DMS79 (cell line): ENCODE measurements at regions not wholly inside any gene's neighbourhood (a gene's known extent, or its start where the extent isn't known, plus 50 kb on each side); places are given as distances from the start of the nearest gene placed in this dataset.
"Not testable (repeated sequence)": the region's sequence is repeated elsewhere in the genome, so short reads cannot be mapped to it uniquely, and the experiment has no call there.

Source experiments
- DNase-seq: peaks from one replicate; lab custom pipeline; 2025; lab: John Stamatoyannopoulos, UW

DNA sequence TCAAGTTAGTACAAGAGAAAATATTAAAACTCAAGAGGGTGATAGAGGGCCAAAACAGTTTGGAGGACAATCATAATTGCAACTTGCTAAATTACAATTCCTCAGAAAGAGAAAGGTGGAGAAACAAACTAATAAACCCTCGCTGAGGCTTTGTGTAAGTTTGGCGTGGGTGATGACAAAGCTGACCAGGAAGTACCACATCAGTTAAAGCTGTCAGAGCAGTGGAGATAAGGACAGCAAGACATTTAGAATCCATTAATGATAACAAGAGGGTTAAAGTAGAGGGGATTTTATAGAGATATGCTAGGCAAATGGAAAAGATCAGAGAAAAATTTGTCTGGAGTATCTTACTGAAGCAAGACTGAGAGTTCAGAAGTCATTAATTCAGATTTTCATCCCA, 334.4 kb downstream of the TFAP2B start:
- no peak for DNase-seq

DNA sequence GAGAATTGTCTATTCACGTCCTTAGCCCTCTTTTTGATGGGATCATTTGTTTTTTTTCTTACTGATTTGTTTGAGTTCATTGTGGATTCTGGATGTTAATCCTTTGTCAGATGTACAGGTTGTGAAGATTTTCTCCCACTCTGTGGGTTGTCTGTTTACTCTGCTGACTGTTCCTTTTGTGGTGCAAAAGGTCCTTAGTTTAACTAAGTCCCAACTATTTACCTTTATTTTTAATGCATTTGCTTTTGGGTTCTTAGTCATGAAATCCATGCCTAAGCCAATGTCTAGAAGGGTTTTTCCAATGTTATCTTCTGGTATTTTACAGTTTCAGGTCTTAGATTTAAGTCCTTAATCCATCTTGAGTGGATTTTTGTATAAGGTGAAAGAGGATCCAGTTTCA, 336.3 kb downstream of the TFAP2B start:
- DNase-seq: not testable (repeated sequence)

DNA sequence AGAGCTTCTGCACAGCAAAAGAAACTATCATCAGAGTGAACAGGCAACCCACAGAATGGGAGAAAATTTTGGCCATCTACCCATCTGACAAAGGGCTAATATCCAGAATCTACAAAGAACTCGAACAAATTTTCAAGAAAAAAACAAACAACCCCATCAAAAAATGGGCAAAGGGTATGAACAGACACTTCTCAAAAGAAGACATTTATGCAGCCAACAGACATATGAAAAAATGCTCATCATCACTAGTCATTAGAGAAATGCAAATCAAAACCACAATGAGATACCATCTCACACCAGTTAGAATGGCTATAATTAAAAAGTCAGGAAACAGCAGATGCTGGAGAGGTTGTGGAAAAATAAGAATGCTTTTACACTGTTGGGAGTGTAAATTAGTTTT, 340.6 kb downstream of the TFAP2B start:
- DNase-seq: not testable (repeated sequence)

DNA sequence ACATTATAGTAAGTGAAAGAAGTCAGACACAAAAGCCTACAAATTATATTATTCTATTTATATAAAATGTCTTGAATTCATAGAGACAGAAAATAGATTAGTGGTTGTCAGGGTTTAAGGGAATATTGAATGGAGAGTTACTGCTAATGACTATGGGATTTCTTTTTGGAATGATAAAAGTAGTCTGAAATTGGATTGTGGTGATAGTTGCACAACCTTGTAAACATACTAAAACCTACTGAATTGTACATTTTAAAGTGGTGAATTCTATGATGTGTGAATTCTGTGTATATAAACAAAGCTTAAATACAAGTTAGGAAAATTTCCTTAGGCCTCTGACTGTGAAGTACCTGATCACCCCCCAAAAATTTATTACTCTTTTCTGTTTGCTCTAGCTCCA, 343.1 kb downstream of the TFAP2B start:
- DNase-seq: no peak

DNA sequence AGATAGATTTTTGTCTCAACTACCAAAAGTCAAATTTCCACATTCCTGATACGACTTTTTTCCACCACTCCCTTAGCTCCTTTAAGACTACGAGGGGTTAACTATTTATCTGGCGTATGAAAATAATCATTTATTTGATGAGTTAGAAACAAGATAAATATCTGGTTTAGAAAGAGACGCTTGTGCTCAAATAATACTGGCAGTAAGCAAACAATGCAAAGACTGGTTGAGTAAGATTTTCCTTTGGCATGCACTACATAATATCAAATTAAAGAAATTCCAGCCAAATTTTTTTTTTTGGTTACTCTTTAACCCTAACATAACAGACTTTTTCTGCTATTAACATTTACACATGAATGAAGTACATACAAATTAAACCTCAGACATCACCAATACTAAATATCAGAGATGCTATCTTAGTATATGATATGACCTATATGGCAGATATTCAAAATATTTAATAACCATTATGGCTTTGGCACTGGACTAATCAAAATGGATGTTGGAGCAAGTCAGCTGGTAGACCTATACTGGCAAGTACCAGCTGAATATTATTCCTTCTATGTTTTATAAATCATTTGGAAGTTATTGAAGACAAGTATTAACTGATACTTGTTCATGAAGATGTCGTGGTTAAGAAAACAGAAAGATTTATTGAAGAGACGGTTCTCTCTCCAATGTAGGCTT, 345.3 kb downstream of the TFAP2B start:
- DNase-seq: no peak

DNA sequence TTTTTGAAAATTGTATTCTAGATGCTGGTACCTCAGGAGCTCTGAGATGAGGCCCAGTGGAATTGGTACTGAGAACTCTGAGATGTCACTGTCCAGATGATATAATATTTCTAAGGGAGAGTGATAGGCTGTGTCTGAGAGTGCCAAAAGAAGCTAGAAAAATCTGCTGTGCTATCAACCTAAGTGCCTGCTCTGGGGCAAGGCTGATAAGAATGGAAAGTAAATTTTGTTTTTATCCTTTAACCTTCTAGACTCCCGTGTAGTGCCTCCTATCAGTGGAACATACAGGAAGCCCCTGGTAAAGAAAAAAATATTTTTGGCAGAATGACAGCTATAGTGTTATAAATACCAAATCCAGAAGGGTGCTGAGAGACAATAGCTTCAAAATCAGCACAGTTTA, 348.2 kb downstream of the TFAP2B start:
- no peak for DNase-seq

DNA sequence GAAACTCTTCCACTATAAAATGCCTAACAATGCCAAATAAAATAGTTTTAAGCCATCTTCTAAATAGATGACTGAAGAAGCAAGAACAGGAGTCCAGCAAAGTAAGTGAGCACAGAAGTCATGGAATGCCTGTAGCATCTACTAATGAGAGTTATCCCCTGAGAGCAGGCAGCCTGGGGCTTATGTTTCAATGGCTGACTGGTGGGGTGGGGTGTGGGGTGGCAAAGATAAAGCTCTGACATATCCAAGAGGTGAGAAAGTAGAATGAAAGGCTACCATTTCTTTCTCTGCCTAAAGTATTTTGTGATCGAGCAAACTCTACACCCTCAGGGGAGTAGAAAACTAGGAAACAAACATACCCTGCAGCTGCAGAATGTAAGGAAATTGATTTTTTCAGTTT, 348.8 kb downstream of the TFAP2B start:
- no peak for DNase-seq

DNA sequence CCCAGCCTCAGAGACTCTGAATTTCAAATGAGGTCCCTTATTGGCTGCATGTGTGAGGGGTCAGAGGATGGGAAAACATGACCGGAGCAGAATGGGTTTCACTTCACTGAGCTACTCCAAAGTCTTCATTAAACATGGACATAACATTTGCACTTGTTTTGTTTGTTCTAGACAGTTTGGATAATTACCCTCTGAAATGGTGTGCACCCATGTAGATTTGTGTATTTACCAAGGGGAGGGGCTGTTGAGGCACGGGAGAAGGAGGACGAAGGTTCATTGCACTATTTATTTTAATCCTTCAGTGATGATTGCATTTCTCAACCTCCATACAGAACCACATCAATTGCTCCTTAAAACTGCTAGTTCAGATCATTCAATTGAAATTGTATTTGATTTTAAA, 364.2 kb downstream of the TFAP2B start:
- DNase-seq: no peak

DNA sequence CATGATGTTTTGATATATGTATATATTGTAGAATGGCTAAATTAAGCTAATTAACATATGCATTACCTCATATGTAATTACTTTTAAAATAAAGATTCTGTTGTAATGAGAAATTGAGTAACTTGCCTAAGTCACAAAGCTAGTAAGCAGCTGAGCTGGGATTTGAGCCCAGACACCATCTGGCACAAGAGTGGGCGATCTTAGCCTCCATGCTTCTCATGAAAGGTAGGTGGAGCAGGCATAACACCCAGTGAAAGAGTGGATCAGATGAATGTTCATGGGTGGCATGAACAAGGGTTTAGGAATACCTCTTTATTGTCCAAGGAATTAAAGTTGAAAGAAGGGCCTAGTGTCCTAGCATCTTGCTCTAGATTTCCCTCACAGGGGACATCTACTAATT, 365.4 kb downstream of the TFAP2B start:
- DNase-seq: no peak

DNA sequence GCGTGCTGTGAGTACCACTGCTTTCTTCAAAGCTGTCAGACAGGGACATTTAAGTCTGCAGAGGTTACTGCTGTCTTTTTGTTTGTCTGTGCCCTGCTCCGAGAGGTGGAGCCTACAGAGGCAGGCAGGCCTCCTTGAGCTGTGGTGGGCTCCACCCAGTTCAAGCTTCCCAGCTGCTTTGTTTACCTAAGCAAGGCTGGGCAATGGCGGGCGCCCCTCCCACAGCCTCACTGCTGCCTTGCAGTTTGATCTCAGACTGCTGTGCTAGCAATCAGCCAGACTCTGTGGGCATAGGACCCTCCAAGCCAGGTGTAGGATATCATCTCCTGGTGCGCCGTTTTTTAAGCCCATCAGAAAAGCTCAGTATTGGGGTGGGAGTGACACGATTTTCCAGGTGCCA, 374.5 kb downstream of the TFAP2B start:
- not testable (repeated sequence) for DNase-seq

DNA sequence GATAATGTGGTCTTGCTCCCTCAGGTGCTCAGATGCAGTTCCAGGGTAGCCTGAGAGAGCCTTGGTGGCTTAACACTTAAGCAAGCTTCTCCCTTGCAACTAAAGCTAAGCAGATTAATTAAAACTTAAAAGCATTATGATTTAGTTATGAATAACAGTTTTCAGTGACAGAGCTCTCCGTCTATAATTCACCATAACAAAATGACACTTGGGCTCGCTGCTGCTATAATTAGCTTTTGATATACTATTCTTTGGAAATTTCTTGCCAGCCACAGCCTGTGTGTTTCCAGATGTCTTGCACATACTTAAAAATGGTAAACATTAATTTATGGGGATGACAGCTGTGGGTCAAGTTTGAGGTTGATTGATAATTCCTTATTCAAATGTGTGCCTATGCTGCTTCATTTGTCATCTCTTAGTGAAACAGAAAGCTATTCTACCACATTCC, 380.5 kb downstream of the TFAP2B start:
- no peak for DNase-seq

DNA sequence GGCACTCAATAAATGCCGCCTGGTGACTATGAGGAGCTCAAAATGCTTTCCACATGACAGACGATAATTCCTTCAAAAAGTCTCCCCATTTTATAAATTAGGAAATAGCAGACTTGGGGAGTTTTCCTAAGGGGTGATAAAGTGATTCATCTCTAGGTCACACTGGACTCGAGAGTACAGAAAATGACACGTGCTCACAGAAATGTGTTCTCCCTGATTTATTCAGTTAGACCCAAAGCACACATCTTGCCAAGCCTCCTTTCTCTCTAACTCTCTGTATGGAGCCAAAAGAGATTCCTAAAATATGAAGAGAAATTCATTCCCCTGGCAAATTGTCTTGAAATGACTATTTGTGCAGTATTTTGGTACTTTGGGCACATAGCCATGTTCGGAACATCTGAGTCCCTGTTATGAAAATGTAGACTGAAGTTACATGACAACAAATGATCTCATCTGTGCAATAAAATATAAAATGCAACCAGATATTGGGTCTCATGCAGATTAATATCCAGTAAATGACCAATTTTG, 381.1 kb downstream of the TFAP2B start:
- DNase-seq: no peak

DNA sequence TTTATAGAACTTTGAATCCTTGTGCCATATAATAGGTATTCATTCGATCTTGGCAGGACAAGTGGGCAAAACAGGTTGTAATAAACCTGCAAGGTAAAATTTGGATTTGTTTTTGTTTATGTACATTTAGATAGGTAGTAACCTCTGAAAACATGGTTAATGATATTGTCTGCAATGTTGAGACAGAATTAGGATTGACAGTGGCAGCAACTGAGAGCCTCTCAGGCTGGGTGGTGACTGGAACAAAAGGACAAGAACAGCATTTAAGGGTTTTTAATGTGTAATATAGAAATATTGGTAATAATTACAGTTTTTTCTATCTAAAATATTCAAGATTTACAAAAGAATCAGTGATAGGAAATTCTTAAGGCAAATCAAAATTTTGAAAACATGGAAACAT, 382.0 kb downstream of the TFAP2B start:
- DNase-seq: no peak

DNA sequence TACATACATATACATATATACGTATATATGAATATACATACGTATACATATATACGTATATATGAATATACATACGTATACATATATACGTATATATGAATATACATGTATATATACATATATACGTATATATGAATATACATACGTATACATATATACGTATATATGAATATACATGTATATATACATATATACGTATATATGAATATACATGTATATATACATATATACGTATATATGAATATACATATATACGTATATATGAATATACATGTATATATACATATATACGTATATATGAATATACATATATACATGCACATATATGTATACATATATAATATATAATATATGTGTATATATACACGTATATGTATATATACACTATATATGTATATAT, 384.0 kb downstream of the TFAP2B start:
- DNase-seq: not testable (repeated sequence)

DNA sequence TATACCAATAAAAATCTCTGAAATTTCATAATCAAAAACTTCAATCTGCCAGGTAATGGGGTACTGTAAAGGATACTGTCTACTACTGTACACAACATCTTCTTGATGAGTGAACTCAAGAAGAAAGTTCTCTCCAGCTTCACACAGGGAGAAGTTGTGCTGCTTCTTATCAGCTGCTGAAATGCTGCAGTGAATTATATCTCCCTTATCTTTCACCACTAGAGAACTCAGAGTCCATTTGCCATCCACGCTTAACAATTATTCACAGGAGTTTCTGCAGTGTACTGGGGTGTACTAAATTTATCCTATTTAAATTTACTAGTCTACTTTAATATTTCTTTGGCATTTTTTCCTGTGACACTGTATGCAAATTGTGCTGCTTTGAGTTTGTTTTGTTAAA, 384.8 kb downstream of the TFAP2B start:
- DNase-seq: no peak

DNA sequence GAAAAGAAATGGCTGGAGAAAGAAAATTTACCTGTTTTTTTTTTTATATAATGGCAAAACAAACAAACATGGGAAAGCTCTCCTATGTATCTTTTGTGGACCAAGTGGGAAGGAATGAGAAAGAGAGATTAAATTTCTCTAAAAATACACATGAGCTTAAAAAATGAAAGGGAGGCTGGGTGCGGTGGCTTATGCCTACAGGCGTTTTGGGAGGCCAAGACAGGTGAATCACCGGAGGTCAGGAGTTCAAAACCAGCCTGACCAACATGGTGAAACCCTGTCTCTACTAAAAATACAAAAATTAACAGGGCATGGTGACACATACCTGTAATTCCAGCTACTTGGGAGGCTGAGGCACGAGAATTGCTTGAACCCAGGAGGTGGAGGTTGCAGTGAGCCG, 388.0 kb downstream of the TFAP2B start:
- not testable (repeated sequence) for DNase-seq

DNA sequence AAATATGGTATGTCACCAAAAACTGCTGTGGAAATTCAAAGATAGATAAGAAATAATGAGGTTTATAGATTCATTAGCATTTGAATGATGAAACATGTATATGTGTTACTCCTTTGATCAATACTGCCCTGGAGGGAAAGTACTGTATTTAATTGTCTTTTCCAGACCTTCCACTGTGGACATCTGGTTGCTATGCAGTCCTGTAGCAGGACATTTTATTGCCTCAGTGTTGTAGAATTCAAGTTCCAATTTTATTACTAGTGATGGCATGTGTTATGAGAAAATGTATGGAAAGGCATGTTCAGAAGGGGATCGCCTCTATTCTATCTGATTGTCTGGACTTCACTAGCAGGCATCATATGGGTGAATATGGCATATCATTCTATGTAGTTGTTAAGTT, 391.0 kb downstream of the TFAP2B start:
- no peak for DNase-seq

DNA sequence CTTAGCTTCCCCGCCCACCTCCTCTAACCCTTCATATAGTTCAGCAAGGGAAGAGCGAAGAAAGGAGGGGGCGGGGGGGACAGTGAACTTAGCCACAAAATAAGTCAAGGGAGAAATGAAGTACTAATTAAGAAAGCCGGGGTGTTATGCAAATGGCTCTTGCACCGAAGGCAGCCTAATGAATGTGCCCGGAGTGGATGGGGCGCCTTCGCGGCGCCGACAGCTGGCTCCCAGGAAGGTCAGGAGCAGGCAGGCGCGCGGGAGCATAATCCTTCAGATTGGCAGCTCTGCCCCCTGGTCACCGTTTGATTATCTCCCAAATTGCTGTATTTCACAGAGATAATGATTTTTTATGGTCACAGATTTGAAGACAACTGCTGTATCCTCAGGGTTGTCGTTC, 395.1 kb downstream of the TFAP2B start:
- no peak for DNase-seq

DNA sequence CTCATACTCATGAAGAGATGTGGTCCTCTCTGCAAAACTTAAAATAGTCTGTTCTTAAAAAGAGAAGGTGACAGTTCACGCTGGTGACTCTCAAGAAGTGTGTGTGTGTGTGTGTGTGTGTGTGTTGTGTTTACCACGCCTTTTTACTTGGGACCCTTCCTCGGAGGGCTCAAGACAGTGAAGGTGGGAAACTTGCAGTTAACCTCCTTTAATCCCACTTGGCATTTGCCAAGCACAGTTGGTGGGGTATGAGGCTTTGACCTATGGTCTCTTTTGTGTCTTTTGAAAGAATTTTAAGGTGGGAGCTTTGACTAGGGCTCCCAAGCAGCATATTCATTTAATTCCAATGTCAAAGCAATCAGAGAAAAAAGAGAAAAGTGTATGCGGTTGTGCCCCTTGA, 395.8 kb downstream of the TFAP2B start:
- DNase-seq: no peak

DNA sequence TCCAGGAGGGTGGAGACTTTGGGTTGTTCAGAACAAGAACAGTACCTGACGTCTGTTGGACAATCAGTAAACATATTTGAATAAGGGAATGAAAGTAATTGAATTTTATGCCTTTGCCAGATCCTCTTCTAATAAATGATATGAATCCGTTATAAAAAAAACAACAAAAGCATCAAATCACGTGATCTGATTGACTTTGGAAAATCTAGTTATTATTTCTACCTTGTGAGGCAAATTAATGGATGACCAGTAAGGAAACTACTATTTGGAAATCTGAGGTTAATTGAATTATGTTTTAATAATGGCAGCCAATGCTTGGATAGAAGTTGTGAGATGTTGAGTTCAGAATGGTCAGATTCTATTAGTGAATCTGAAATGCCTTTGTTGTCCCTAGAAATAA, 399.5 kb downstream of the TFAP2B start:
- DNase-seq: no peak

DNA sequence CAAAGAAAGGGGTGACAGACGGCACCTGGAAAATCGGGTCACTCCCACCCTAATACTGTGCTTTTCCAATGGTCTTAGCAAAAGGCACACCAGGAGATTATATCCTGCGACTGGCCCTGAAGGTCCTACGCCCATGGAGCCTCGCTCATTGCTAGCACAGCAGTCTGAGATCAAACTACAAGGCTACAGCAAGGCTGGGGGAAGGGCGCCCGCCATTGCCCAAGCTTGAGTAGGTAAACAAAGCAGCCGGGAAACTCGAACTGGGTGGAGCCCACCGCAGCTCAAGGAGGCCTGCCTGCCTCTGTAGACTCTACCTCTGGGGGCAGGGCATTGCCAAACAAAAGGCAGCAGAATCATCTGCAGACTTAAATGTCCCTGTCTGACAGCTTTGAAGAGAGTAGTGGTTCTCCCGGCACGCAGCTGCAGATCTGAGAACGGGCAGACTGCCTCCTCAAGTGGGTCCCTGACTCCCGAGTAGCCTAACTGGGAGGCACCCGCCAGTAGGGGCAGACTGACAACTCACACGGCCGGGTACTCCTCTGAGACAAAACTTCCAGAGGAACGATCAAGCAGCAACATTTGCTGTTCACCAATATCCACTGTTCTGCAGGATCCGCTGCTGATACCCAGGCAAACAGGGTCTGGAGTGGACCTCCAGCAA, 406.0 kb downstream of the TFAP2B start:
- DNase-seq: not testable (repeated sequence)

DNA sequence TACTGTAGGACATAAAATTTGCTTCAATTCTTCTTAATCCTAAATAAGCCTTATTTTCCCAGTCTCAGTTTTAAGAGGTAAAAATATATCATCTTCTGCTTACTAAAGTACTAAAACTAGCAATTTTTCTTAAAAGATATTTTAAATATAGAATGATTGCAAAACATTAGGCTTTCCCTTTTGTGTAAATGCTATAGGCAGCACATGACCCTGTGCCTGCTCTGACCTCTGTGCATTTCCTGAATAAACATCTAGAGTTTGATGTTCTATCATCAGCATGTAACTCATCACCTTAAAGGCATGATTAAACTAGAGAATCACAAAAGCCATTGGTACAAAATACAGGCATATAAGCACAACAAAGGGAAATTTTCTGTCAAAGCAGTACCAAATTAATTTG, 422.7 kb downstream of the TFAP2B start:
- no peak for DNase-seq

DNA sequence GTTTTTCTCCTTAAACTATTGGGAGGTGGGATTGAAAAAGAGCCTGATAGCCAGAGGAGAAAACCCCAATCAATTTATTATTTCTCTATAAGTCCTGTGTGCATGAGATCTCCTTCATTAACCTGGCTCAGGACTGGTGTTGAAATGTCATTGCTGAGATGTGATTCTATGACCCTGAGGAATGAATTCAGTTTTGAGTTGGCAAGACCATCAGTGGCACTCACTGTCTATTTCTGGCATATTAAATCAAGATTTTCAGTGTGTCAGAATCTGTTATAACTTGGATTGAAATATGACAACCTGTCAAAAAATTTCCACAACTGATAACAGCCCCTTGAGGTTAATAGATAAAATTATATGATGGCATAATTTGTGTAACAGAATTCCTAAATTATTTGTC, 431.1 kb downstream of the TFAP2B start:
- no peak for DNase-seq

DNA sequence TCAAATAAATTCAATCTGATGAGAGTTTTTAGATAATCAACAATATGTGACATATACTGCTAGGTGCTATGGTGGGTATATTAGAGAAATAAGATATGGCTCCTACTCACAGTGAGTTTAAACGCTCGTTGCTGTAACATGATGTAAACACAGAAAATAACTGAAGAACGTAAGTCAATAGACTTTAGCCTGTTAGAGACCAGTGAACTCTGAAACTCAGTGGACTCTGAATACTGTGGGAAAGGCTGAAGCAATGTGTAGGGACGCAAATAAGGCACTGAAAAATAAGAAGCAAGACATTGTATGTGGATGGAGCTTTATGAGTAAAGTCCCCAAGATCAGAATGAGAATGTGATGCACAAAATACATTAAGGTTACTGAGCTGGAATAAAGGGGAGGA, 431.6 kb downstream of the TFAP2B start:
- DNase-seq: no peak
